ENCODE measurements at regions not wholly inside any gene's neighbourhood (a gene's known extent, or its start where the extent isn't known, plus 50 kb on each side); places are given as distances from the start of the nearest gene placed in this dataset.

DNA sequence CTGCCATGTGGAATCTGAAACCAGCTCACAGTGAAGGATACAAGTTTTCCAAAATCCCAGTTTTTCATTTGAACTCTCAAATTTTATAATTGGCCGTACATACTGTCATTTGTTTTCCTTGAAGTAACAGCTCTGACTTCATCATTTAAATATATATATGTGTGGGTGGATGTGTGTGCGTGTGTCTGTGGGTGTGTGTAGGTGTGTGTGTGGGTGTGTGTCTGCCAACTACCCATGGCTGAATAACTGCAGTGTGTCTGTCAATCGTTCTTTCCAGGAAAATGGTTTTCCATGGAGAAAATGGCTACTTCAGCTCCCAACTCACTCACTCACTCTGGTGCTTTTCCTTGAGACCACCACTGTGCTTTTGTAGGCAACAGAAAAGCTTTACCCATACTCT, 169.0 kb downstream of the PLPP3 start:
- no peak for TF ChIP-seq CTCF (IDR thresholded peaks at IDR 0.05)
- TF ChIP-seq POLR2A (IDR thresholded peaks at IDR 0.05) = no peak

Measured in tibial nerve (tissue), 3 donors.